ENCODE measurements at regions not wholly inside any gene's neighbourhood (a gene's known extent, or its start where the extent isn't known, plus 50 kb on each side); places are given as distances from the start of the nearest gene placed in this dataset.
"Not testable (repeated sequence)": the region's sequence is repeated elsewhere in the genome, so short reads cannot be mapped to it uniquely, and the experiment has no call there.

DNA sequence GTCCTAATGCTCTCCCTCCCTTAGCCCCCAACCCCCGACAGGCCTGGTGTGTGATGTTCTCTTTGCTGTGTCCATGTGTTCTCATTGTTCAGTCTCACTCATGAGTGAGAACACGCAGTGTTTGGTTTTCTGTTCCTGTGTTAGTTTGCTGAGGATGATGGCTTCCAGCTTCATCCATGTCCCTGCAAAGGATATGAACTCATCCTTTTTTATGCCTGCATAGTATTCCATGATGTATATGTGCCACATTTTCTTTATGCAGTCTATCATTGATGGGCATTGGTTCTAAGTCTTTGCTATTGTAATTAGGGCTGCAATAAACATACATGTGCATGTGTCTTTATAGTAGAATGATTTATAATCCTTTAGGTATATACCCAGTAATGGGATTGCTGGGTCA lies 184.7 kb upstream of the AHR start:
- not testable (repeated sequence) for TF ChIP-seq POLR2A (IDR thresholded peaks at IDR 0.05)
- TF ChIP-seq, protein P1, sequence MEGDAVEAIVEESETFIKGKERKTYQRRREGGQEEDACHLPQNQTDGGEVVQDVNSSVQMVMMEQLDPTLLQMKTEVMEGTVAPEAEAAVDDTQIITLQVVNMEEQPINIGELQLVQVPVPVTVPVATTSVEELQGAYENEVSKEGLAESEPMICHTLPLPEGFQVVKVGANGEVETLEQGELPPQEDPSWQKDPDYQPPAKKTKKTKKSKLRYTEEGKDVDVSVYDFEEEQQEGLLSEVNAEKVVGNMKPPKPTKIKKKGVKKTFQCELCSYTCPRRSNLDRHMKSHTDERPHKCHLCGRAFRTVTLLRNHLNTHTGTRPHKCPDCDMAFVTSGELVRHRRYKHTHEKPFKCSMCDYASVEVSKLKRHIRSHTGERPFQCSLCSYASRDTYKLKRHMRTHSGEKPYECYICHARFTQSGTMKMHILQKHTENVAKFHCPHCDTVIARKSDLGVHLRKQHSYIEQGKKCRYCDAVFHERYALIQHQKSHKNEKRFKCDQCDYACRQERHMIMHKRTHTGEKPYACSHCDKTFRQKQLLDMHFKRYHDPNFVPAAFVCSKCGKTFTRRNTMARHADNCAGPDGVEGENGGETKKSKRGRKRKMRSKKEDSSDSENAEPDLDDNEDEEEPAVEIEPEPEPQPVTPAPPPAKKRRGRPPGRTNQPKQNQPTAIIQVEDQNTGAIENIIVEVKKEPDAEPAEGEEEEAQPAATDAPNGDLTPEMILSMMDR (IDR thresholded peaks at IDR 0.05), result not testable (repeated sequence)

Data from vagina (tissue), 2 donors.